Stimulated activated naive CD4-positive, alpha-beta T cell (primary cell): ENCODE measurements at regions not wholly inside any gene's neighbourhood (a gene's known extent, or its start where the extent isn't known, plus 50 kb on each side); places are given as distances from the start of the nearest gene placed in this dataset.
"Not testable (repeated sequence)": the region's sequence is repeated elsewhere in the genome, so short reads cannot be mapped to it uniquely, and the experiment has no call there.

Source experiments
- DNase-seq, 6 experiments: peaks; one replicate each; lab custom pipeline; 2025; lab: John Stamatoyannopoulos, UW

- not testable (repeated sequence) for DNase-seq
Measured at GRCh38 chr9:41273549-41274267, 84.6 kb upstream of the ZNG1F start.

- DNase-seq = not testable (repeated sequence)
Measured at GRCh38 chr9:41272879-41273548, 83.9 kb upstream of the ZNG1F start.

GRCh38 chr9:41270992-41271391 lies 81.9 kb upstream of the ZNG1F start:
- not testable (repeated sequence) for DNase-seq

- not testable (repeated sequence) for DNase-seq
Measured at GRCh38 chr9:41269471-41269870, 80.4 kb upstream of the ZNG1F start.

GRCh38 chr9:41269054-41269453 lies 79.9 kb upstream of the ZNG1F start:
- not testable (repeated sequence) for DNase-seq

GRCh38 chr9:41266602-41267001 lies 77.5 kb upstream of the ZNG1F start:
- not testable (repeated sequence) for DNase-seq

DNA sequence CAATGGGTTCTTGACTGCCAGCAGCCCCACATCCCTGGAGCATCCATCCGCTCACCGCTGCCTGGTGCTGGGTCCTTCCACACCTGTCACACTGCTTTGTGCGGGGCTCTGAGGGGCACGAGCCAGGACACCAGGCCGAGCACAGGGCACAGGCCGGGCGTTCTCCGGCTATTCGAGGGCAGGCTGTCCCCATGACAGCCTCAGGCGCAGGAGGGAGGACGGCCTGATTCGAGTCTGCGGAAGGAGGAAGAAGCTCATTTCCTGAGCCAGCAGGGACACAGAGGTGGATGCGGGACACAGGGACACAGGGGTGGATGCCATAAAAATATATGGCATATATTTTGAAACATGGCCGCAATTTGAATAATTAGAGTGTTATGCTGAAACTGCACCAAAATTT lies 76.9 kb upstream of the ZNG1F start:
- DNase-seq = not testable (repeated sequence)

DNA sequence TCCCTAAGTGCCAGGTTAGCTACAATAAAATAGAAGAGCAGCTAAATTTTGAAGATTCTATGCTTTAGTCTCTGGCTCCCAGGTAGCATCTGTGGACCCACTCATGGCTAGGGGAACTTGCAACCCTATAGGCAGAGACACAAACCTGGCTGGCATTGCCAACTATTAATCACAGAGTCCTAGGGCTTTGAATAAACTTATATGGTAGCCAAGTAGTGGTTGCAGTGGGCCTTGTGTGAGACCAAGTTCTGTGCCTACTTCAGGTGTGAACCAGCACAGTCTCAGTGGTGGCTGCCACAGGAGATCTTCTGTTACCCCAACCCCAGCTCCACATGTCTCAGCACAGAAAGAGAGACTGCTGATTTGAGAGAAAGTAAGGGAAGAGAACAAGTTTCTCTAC lies 62.9 kb upstream of the ZNG1F start:
- not testable (repeated sequence) for DNase-seq

DNA sequence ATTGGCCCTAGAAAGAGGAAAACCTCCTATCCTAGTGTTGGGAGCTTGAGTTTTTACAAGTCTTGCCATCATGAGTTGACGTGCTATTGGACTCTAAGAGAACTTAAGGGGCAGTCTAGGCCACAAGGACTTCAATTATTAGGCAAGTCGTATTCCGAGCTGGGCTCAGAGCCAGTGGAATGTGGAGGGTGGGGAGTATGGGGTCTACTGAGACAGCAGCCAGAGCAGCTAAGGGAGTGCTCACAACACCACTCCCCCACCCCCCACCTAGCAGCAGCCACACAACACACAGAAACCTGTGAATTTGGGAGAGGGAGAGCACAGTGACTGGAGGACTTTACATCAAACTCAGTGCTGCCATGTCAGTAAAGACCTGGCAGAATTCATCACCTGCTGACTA lies 62.0 kb upstream of the ZNG1F start:
- DNase-seq = not testable (repeated sequence)

- DNase-seq = not testable (repeated sequence)
Measured at GRCh38 chr9:41246702-41247101, 57.6 kb upstream of the ZNG1F start.
